Left ventricle myocardium inferior (tissue), 1 donor: ENCODE measurements at regions not wholly inside any gene's neighbourhood (a gene's known extent, or its start where the extent isn't known, plus 50 kb on each side); places are given as distances from the start of the nearest gene placed in this dataset.
"Not testable (repeated sequence)": the region's sequence is repeated elsewhere in the genome, so short reads cannot be mapped to it uniquely, and the experiment has no call there.

ENCODE experiments used
- DNase-seq: peaks from one replicate; pipeline ENCODE4 v3.0.0-alpha.2; 2020
- H3K27ac ChIP-seq: fragments of 200-600 bp; replicated peaks from 2 replicates; pipeline ENCODE4 v1.8.0; 2021
- H3K27me3 ChIP-seq: fragments of 200-600 bp; 2 replicates; pipeline ENCODE4 v1.8.0; 2021; ENCODE audit warnings: low read depth
- H3K36me3 ChIP-seq: fragments of 200-600 bp; 2 replicates; pipeline ENCODE4 v1.8.0; 2021
- H3K4me1 ChIP-seq: fragments of 200-600 bp; 2 replicates; pipeline ENCODE4 v1.8.0; 2021
- H3K4me3 ChIP-seq: fragments of 200-600 bp; 2 replicates; pipeline ENCODE4 v1.8.0; 2021; ENCODE audit warnings: mild to moderate bottlenecking, moderate library complexity
- H3K9me3 ChIP-seq: fragments of 200-600 bp; replicated peaks from 2 replicates; pipeline ENCODE4 v1.8.0; 2021
- CTCF ChIP-seq: fragments of 200-600 bp; IDR thresholded peaks from 2 replicates; pipeline ENCODE4 v1.8.0; 2021; ENCODE audit warnings: antibody characterized with exemption, mild to moderate bottlenecking, borderline replicate concordance
- intact Hi-C: fragments of 100-400 bp; cut with micrococcal nuclease; formaldehyde crosslinking; loops from one replicate; pipeline ENCODE4 v1.11.0; 2022
- donor health status: DM: no; HTN: yes; CAD: no; lungs with severe emphysema.

- H3K27ac ChIP-seq = no peak overlapping the region
- peaks cover 16% of the 10 kb centered on the region for H3K9me3 ChIP-seq
- DNase-seq = no peak
- no peak overlapping the region for H3K4me3 ChIP-seq
- H3K4me1 ChIP-seq = peaks cover 6% of the 10 kb centered on the region
- H3K27me3 ChIP-seq = peaks cover 37% of the 10 kb centered on the region
- intact Hi-C loops = no loop called here
- TF ChIP-seq CTCF = no peak
- no peaks in the 10 kb centered on the region for H3K36me3 ChIP-seq
These were observed 188.7 kb upstream of the MSX2 start for GRCh38 chr5:174535669-174536068.

- Histone ChIP-seq H3K27me3 (peaks cover 23% of the 10 kb centered on the region), H3K9me3 (peaks cover 16% of the 10 kb centered on the region)
- H3K36me3 ChIP-seq, intact Hi-C loops, H3K27ac ChIP-seq, H3K4me1 ChIP-seq, H3K4me3 ChIP-seq, DNase-seq: not testable (repeated sequence)
These were observed 184.6 kb upstream of the MSX2 start for GRCh38 chr5:174539823-174540222.

- Histone ChIP-seq H3K4me3 (no peak overlapping the region), H3K27me3 (peaks cover 32% of the 10 kb centered on the region), H3K36me3 (no peaks in the 10 kb centered on the region), H3K4me1 (no peaks in the 10 kb centered on the region), H3K27ac (no peak overlapping the region), H3K9me3 (peaks cover 16% of the 10 kb centered on the region)
- DNase-seq = no peak
- intact Hi-C loops = no loop called here
- no peak for TF ChIP-seq CTCF
These were observed 182.3 kb upstream of the MSX2 start for GRCh38 chr5:174542037-174542436.

- Histone ChIP-seq H3K4me3 (no peak overlapping the region), H3K27me3 (peaks cover 32% of the 10 kb centered on the region), H3K36me3 (no peaks in the 10 kb centered on the region), H3K4me1 (no peaks in the 10 kb centered on the region), H3K27ac (no peak overlapping the region), H3K9me3 (peaks cover 16% of the 10 kb centered on the region)
- TF ChIP-seq CTCF = no peak
- intact Hi-C loops = no loop called here
- DNase-seq = no peak
These were observed 181.9 kb upstream of the MSX2 start for GRCh38 chr5:174542471-174542870.

- no peaks in the 10 kb centered on the region for H3K9me3 ChIP-seq
- peaks cover 61% of the 10 kb centered on the region for H3K27me3 ChIP-seq
- no peak overlapping the region for H3K4me3 ChIP-seq
- intact Hi-C loops = no loop called here
- no peak for TF ChIP-seq CTCF
- no peak overlapping the region for H3K27ac ChIP-seq
- DNase-seq = no peak
- no peaks in the 10 kb centered on the region for H3K36me3 ChIP-seq
- no peaks in the 10 kb centered on the region for H3K4me1 ChIP-seq
These were observed 178.5 kb upstream of the MSX2 start for GRCh38 chr5:174545926-174546325.

- TF ChIP-seq CTCF = no peak
- H3K4me1 ChIP-seq = no peaks in the 10 kb centered on the region
- intact Hi-C loops = no loop called here
- H3K27ac ChIP-seq = no peak overlapping the region
- H3K4me3 ChIP-seq = no peak overlapping the region
- DNase-seq = no peak
- no peaks in the 10 kb centered on the region for H3K36me3 ChIP-seq
- no peaks in the 10 kb centered on the region for H3K9me3 ChIP-seq
- H3K27me3 ChIP-seq = peaks cover 71% of the 10 kb centered on the region
These were observed 176.6 kb upstream of the MSX2 start for GRCh38 chr5:174547814-174548213.
